ENCODE measurements at regions not wholly inside any gene's neighbourhood (a gene's known extent, or its start where the extent isn't known, plus 50 kb on each side); places are given as distances from the start of the nearest gene placed in this dataset.

DNA sequence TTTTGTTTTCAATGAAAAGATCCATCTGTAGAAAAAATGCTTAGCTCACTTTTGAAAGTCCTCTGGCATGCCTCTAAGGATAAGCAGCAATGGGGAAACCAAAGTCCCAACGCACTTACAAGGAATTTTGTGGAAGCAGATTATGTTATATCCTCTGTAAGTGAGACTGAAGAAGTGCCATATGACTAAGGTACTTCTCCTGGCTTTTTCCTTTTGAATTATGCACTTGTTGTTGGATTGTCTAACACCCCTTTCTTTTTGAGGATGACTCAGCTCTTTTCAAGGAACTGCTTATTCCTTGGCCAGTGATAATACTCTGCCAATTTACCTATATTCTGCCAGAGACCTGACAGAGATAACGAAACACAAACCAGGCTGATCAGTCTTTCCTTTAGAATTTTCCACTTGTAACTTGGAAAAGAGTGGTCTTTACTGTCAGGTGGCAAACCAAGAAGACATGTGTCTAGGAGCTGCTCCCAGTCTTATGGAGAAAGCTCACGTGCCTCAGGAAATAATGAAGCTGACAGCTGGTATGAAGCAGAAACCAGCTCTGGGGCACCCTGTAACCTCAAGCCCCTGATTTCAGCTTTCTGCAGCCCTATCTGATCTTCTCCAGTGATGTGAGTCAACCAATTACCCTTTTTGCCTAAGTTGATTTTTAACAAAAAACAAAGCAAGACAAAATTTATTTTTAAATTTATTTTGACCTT, 290.8 kb upstream of the FBXL7 start:
- Histone ChIP-seq H3K4me1 (ENCODE audit: control insufficient read depth in 2 of 2, insufficient read depth in 1 of 2, low read depth in 1 of 2, low read length in 2 of 2) (no peaks in the 10 kb centered on the region), H2AFZ (ENCODE audit: low read length) (no peak overlapping the region), H4K91ac (ENCODE audit: low read depth, low read length, poor library complexity) (no peak overlapping the region), H3K23ac (ENCODE audit: low read depth, low read length, poor library complexity) (no peak overlapping the region), H3K9ac (ENCODE audit: low read depth, low read length, poor library complexity) (no peak overlapping the region), H3K4me2 (ENCODE audit: insufficient read depth, low read length, poor library complexity, severe bottlenecking) (no peak overlapping the region), H3K27me3 (ENCODE audit: control insufficient read depth in 3 of 3, insufficient read depth in 3 of 3, low read depth in 1 of 3, low read length in 3 of 3) (no peaks in the 10 kb centered on the region), H3K79me1 (ENCODE audit: low read depth, low read length) (no peaks in the 10 kb centered on the region), H4K8ac (ENCODE audit: low read depth, low read length) (no peak overlapping the region), H2BK120ac (ENCODE audit: low read depth, low read length) (no peak overlapping the region), H2BK12ac (ENCODE audit: low read length) (no peak overlapping the region), H2AK5ac (ENCODE audit: low read depth, low read length) (no peak overlapping the region), H2BK15ac (ENCODE audit: low read length) (no peak overlapping the region), H3K18ac (ENCODE audit: low read length) (no peak overlapping the region), H2BK5ac (ENCODE audit: low read length) (no peak overlapping the region), H3K4me3 (ENCODE audit: low read length in 2 of 2) (no peak overlapping the region), H3K36me3 (replicated peaks in 1 of 2; ENCODE audit: control insufficient read depth in 2 of 2, insufficient read depth in 2 of 2, low read length in 2 of 2) (no peaks in the 10 kb centered on the region), H3K14ac (ENCODE audit: low read length) (no peak overlapping the region), H3K4ac (ENCODE audit: low read length) (no peak overlapping the region), H3K27ac (replicated peaks; ENCODE audit: low read length) (no peak overlapping the region), H3K9me3 (replicated peaks in 1 of 2; ENCODE audit: control insufficient read depth in 2 of 2, insufficient read depth in 1 of 2, low read depth in 1 of 2, low read length in 2 of 2) (no peaks in the 10 kb centered on the region)
- no peak for DNase-seq (ENCODE audit: low spot score)
- no CpG with 5 or more reads among the region's 3 CpGs for WGBS, 2 donors (ENCODE audit: extremely low coverage in 2 of 2, insufficient read length in 2 of 2, insufficient replicate concordance in 1 of 2)

DNA sequence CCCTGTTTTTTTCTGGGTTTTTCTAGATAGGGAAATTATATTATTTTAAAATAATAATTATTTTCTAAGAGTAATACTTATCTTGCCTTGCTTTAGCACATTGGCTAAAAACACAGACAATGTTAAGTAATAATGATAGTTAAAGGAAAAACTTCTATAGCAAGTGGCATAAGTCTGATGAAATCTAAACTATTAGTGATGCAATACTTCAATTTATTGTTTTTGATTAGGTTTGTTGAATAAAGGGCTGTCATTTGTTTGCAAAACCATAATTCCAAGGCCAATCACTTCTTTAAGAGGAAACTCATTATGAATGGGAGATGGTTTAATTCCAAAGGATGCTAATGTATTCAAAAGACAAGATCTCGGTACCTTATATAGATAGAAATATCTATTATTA, 293.8 kb upstream of the FBXL7 start:
- Histone ChIP-seq H4K91ac (ENCODE audit: low read depth, low read length, poor library complexity) (no peak overlapping the region), H3K9me3 (replicated peaks in 1 of 2; ENCODE audit: control insufficient read depth in 2 of 2, insufficient read depth in 1 of 2, low read depth in 1 of 2, low read length in 2 of 2) (no peaks in the 10 kb centered on the region), H3K4me3 (ENCODE audit: low read length in 2 of 2) (no peak overlapping the region), H3K27ac (replicated peaks; ENCODE audit: low read length) (no peak overlapping the region), H3K4me1 (ENCODE audit: control insufficient read depth in 2 of 2, insufficient read depth in 1 of 2, low read depth in 1 of 2, low read length in 2 of 2) (no peaks in the 10 kb centered on the region), H2BK15ac (ENCODE audit: low read length) (no peak overlapping the region), H2BK5ac (ENCODE audit: low read length) (no peak overlapping the region), H3K4me2 (ENCODE audit: insufficient read depth, low read length, poor library complexity, severe bottlenecking) (no peak overlapping the region), H3K79me1 (ENCODE audit: low read depth, low read length) (no peaks in the 10 kb centered on the region), H2AK5ac (ENCODE audit: low read depth, low read length) (no peak overlapping the region), H3K27me3 (ENCODE audit: control insufficient read depth in 3 of 3, insufficient read depth in 3 of 3, low read depth in 1 of 3, low read length in 3 of 3) (no peaks in the 10 kb centered on the region), H2AFZ (ENCODE audit: low read length) (no peak overlapping the region), H3K9ac (ENCODE audit: low read depth, low read length, poor library complexity) (no peak overlapping the region), H3K23ac (ENCODE audit: low read depth, low read length, poor library complexity) (no peak overlapping the region), H2BK12ac (ENCODE audit: low read length) (no peak overlapping the region), H3K18ac (ENCODE audit: low read length) (no peak overlapping the region), H3K14ac (ENCODE audit: low read length) (no peak overlapping the region), H2BK120ac (ENCODE audit: low read depth, low read length) (no peak overlapping the region), H3K4ac (ENCODE audit: low read length) (no peak overlapping the region), H3K36me3 (replicated peaks in 1 of 2; ENCODE audit: control insufficient read depth in 2 of 2, insufficient read depth in 2 of 2, low read length in 2 of 2) (no peaks in the 10 kb centered on the region), H4K8ac (ENCODE audit: low read depth, low read length) (no peak overlapping the region)
- no peak for DNase-seq (ENCODE audit: low spot score)
- no CpG with 5 or more reads among the region's 1 CpG for WGBS, 2 donors (ENCODE audit: extremely low coverage in 2 of 2, insufficient read length in 2 of 2, insufficient replicate concordance in 1 of 2)

DNA sequence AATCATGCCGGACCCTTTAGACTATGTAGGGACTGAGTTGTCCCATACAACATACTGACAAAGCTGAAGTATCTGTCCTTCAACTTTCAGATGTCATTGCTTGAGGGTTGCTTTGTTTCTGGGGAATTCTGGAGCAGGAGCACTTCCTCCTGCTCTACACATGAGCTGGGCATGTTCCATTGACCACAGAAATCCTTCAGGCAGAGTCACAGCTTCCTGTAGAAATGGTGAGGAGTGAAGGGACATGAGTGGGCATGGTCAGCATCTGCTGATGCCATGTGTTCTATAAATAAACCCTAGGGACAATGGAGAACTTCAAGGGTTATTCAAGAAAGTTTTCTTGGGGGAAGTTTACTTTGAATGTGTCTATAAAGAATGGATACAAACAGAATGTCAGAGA, 296.6 kb upstream of the FBXL7 start:
- Histone ChIP-seq H4K8ac (ENCODE audit: low read depth, low read length) (no peak overlapping the region), H3K23ac (ENCODE audit: low read depth, low read length, poor library complexity) (no peak overlapping the region), H3K9ac (ENCODE audit: low read depth, low read length, poor library complexity) (no peak overlapping the region), H3K4me1 (ENCODE audit: control insufficient read depth in 2 of 2, insufficient read depth in 1 of 2, low read depth in 1 of 2, low read length in 2 of 2) (no peaks in the 10 kb centered on the region), H3K4me3 (ENCODE audit: low read length in 2 of 2) (no peak overlapping the region), H3K79me1 (ENCODE audit: low read depth, low read length) (no peaks in the 10 kb centered on the region), H2AK5ac (ENCODE audit: low read depth, low read length) (no peak overlapping the region), H3K18ac (ENCODE audit: low read length) (no peak overlapping the region), H4K91ac (ENCODE audit: low read depth, low read length, poor library complexity) (no peak overlapping the region), H3K36me3 (replicated peaks in 1 of 2; ENCODE audit: control insufficient read depth in 2 of 2, insufficient read depth in 2 of 2, low read length in 2 of 2) (no peaks in the 10 kb centered on the region), H2BK120ac (ENCODE audit: low read depth, low read length) (no peak overlapping the region), H2BK12ac (ENCODE audit: low read length) (no peak overlapping the region), H3K4ac (ENCODE audit: low read length) (no peak overlapping the region), H2BK15ac (ENCODE audit: low read length) (no peak overlapping the region), H2BK5ac (ENCODE audit: low read length) (no peak overlapping the region), H3K27ac (replicated peaks; ENCODE audit: low read length) (no peak overlapping the region), H3K4me2 (ENCODE audit: insufficient read depth, low read length, poor library complexity, severe bottlenecking) (no peak overlapping the region), H2AFZ (ENCODE audit: low read length) (no peak overlapping the region), H3K27me3 (ENCODE audit: control insufficient read depth in 3 of 3, insufficient read depth in 3 of 3, low read depth in 1 of 3, low read length in 3 of 3) (no peaks in the 10 kb centered on the region), H3K14ac (ENCODE audit: low read length) (no peak overlapping the region), H3K9me3 (replicated peaks in 1 of 2; ENCODE audit: control insufficient read depth in 2 of 2, insufficient read depth in 1 of 2, low read depth in 1 of 2, low read length in 2 of 2) (no peaks in the 10 kb centered on the region)
- DNase-seq (ENCODE audit: low spot score): no peak
- WGBS, 2 donors (ENCODE audit: extremely low coverage in 2 of 2, insufficient read length in 2 of 2, insufficient replicate concordance in 1 of 2): no CpG with 5 or more reads among the region's 1 CpG

DNA sequence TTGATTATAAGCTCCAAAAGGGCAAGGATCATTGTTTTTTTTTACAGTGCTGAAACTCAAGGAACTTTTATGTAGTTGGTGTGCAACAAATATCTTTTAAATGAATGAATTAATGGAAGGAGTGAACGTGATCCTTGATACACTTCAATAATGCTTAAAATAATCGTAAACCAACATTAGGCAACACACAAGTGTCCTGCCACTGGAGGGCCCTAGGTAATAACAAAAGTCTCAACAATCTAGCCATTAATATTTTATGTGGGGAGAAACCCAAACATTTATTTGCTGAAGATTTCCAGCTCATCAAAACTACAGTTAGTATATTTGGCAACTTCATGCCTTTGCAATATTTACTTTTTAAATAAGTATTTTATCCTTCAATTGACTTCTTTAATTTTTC, 309.0 kb upstream of the FBXL7 start:
- Histone ChIP-seq H3K4me3 (ENCODE audit: low read length in 2 of 2) (no peak overlapping the region), H3K4ac (ENCODE audit: low read length) (no peak overlapping the region), H3K27me3 (ENCODE audit: control insufficient read depth in 3 of 3, insufficient read depth in 3 of 3, low read depth in 1 of 3, low read length in 3 of 3) (no peaks in the 10 kb centered on the region), H2AK5ac (ENCODE audit: low read depth, low read length) (no peak overlapping the region), H3K36me3 (replicated peaks in 1 of 2; ENCODE audit: control insufficient read depth in 2 of 2, insufficient read depth in 2 of 2, low read length in 2 of 2) (no peaks in the 10 kb centered on the region), H4K91ac (ENCODE audit: low read depth, low read length, poor library complexity) (no peak overlapping the region), H2BK5ac (ENCODE audit: low read length) (no peak overlapping the region), H3K27ac (replicated peaks; ENCODE audit: low read length) (no peak overlapping the region), H2BK15ac (ENCODE audit: low read length) (no peak overlapping the region), H3K9me3 (replicated peaks in 1 of 2; ENCODE audit: control insufficient read depth in 2 of 2, insufficient read depth in 1 of 2, low read depth in 1 of 2, low read length in 2 of 2) (peaks cover 0 to 2% of the 10 kb centered on the region in 2 donors), H3K9ac (ENCODE audit: low read depth, low read length, poor library complexity) (no peak overlapping the region), H2BK12ac (ENCODE audit: low read length) (no peak overlapping the region), H3K23ac (ENCODE audit: low read depth, low read length, poor library complexity) (no peak overlapping the region), H4K8ac (ENCODE audit: low read depth, low read length) (no peak overlapping the region), H3K79me1 (ENCODE audit: low read depth, low read length) (no peaks in the 10 kb centered on the region), H2AFZ (ENCODE audit: low read length) (no peak overlapping the region), H3K18ac (ENCODE audit: low read length) (no peak overlapping the region), H3K4me1 (ENCODE audit: control insufficient read depth in 2 of 2, insufficient read depth in 1 of 2, low read depth in 1 of 2, low read length in 2 of 2) (no peaks in the 10 kb centered on the region), H3K14ac (ENCODE audit: low read length) (no peak overlapping the region), H3K4me2 (ENCODE audit: insufficient read depth, low read length, poor library complexity, severe bottlenecking) (no peak overlapping the region), H2BK120ac (ENCODE audit: low read depth, low read length) (no peak overlapping the region)
- DNase-seq (ENCODE audit: low spot score): no peak
- WGBS, 2 donors (ENCODE audit: extremely low coverage in 2 of 2, insufficient read length in 2 of 2, insufficient replicate concordance in 1 of 2): no CpG with 5 or more reads among the region's 2 CpGs

Measured in neuronal stem cell (in vitro differentiated cells).